Colonic mucosa (tissue), 4 donors: ENCODE measurements at regions not wholly inside any gene's neighbourhood (a gene's known extent, or its start where the extent isn't known, plus 50 kb on each side); places are given as distances from the start of the nearest gene placed in this dataset.

Experiments used
- DNase-seq: peaks from one replicate; pipeline ENCODE4 v3.0.0-alpha.2; 2020
- H3K27ac ChIP-seq: fragments of 200-600 bp; one replicate; pipeline ENCODE4 v1.8.0; 2021
- H3K27me3 ChIP-seq: fragments of 200-600 bp; one replicate; pipeline ENCODE4 v1.8.0; 2021
- H3K36me3 ChIP-seq: fragments of 200-600 bp; one replicate; pipeline ENCODE4 v1.8.0; 2021
- H3K4me1 ChIP-seq: fragments of 200-600 bp; one replicate; pipeline ENCODE4 v1.8.0; 2021; ENCODE audit warnings: mild to moderate bottlenecking
- H3K4me3 ChIP-seq: fragments of 200-600 bp; one replicate; pipeline ENCODE4 v1.8.0; 2021
- H3K9ac ChIP-seq, 2 donors: one replicate each; pipeline ENCODE4 v1.7.0; 2013; ENCODE audit warnings: control low read depth in 2 of 2, low read depth in 2 of 2, low read length in 2 of 2
- H3K9me3 ChIP-seq: fragments of 200-600 bp; one replicate; pipeline ENCODE4 v1.8.0; 2021
- intact Hi-C: fragments of 100-400 bp; cut with DNase I; formaldehyde crosslinking; loops from one replicate; pipeline ENCODE4 v1.14.1; 2022
- TF ChIP-seq, protein P1 (sequence below): fragments of 200-600 bp; IDR thresholded peaks from one replicate; pipeline ENCODE4 v1.8.0; 2022; ENCODE audit warnings: antibody characterized with exemption, mild to moderate bottlenecking
- donor health status: healthy.
- donor health status: DM: no; HTN: no; CAD: no.
- donor health status: DM: no; HTN: no; CAD: no.

DNA sequence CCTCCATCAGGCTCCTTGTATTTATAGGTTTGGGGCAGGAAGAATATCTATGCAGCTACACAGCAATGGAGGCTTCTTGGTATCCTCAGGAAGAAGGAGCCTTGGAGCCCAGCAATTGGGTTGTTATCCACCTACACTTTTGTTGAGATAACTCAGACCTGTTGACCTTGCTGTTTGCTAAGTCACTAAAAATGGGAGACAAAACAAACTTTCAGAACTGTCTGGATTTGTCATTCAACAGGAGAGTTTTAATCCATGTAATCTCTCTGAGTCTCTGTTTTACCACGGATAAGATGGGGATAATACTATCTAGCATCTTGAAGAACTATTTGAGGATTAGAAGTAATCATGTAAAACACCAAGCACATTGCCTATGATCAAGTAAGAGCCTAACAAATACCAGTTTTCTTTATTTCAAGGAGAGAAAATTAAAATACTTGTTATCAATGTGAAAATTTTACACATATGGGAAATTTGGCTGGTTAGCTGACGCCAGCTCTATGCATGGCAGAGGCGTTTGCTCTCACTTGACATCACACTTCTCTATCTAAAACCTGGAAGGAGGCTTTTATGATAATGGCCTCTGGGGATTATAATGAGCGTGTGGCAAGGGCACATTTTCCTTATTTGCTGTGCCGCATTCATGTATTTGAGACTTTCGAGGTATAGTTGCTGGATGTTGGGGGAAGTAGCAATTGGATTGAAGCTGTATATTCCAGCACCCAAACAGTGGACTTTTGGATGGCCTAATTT, 215.6 kb downstream of the PDCD6IP start:
- no peak overlapping the region for H3K27ac ChIP-seq
- TF ChIP-seq, protein P1, sequence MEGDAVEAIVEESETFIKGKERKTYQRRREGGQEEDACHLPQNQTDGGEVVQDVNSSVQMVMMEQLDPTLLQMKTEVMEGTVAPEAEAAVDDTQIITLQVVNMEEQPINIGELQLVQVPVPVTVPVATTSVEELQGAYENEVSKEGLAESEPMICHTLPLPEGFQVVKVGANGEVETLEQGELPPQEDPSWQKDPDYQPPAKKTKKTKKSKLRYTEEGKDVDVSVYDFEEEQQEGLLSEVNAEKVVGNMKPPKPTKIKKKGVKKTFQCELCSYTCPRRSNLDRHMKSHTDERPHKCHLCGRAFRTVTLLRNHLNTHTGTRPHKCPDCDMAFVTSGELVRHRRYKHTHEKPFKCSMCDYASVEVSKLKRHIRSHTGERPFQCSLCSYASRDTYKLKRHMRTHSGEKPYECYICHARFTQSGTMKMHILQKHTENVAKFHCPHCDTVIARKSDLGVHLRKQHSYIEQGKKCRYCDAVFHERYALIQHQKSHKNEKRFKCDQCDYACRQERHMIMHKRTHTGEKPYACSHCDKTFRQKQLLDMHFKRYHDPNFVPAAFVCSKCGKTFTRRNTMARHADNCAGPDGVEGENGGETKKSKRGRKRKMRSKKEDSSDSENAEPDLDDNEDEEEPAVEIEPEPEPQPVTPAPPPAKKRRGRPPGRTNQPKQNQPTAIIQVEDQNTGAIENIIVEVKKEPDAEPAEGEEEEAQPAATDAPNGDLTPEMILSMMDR: no peak
- no peak overlapping the region for H3K4me3 ChIP-seq
- no peaks in the 10 kb centered on the region for H3K4me1 ChIP-seq
- no peak for DNase-seq
- H3K9me3 ChIP-seq: no peaks in the 10 kb centered on the region
- no peak overlapping the region for H3K9ac ChIP-seq
- no peaks in the 10 kb centered on the region for H3K27me3 ChIP-seq
- no peaks in the 10 kb centered on the region for H3K36me3 ChIP-seq
- intact Hi-C loops: no loop called here

DNA sequence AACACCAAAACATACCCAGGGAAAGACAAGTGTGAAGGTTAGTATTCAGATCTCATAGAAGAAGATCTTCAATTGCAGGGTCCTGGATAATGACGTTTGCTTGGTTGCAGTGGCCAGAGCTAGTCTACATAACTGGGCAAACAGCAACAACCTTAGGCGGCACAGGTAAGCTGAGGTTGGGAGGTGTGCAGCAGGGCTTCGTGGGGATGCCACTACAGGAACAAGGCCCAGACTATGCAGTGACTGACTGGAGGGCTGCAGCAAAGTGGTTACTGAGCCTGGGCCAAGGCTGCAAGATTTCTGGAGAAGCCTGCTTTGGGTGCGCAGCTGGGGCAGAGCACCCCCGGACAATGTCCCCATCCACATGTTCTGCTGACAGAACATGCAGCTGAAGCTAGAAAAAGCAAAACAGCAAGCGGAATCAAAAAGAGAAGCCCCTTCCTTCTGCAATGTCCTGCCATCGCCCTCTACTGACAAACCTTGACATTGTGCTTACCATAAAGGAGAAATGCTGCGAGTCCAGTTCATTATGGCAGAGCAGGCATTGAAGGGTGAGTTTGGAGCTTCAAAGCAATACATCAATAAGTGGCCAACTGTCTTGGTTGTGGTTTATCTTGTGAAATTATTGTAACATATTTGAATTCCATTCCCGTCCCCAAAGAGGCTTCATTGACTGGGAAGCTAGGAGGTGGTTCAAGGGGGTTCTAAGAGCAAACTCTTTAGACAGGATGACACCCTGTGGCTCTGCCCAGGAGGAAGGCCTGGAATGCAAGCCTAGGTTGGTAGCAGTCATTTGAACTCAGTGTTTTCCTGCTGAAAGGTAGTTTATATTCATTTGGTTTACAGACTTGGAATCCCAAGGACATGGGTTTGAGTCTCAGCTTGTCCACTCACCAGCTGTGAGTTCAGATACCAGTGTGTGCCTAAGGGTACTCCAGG, 217.0 kb downstream of the PDCD6IP start:
- TF ChIP-seq, protein P1: no peak
- Histone ChIP-seq H3K27ac (no peak overlapping the region), H3K27me3 (no peaks in the 10 kb centered on the region), H3K9me3 (no peaks in the 10 kb centered on the region), H3K4me3 (no peak overlapping the region), H3K4me1 (no peaks in the 10 kb centered on the region), H3K36me3 (no peaks in the 10 kb centered on the region), H3K9ac (no peak overlapping the region)
- DNase-seq: no peak
- intact Hi-C loops: no loop called here

DNA sequence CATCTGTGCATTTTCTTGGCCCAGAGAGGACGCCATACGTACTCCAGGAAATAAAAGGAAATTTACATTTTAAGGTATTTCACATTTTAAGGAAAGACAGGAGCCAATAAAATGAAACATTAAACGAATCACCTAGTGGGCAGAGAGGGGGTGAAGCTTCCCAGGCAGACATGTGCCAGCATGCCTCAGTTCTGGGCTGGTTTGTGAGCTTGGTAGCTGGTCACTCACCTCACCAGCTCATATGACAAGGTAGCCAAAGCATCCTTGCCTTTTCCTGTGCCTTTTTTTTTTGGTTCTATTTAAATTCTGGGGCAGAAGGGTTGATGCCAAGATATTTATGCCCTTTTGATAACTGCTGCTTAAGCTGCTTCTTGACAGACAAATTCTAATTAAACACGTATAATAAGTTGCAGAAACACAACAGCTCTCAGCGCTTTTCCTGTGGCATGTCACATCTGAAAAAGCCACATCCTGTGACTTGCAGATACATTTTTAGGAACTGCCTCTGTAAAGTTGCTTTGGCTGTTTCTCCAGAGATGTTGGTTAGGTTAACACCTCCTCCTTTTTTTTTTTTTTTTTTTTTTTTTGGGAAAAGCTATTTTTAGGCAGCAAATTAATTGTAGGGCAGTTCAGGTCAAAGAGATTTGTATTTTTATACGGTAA, 218.6 kb downstream of the PDCD6IP start:
- TF ChIP-seq, protein P1: no peak
- no peak for DNase-seq
- H3K9me3 ChIP-seq: no peaks in the 10 kb centered on the region
- no peaks in the 10 kb centered on the region for H3K36me3 ChIP-seq
- H3K27ac ChIP-seq: no peak overlapping the region
- H3K4me3 ChIP-seq: no peak overlapping the region
- H3K9ac ChIP-seq: no peak overlapping the region
- intact Hi-C loops: no loop called here
- H3K27me3 ChIP-seq: no peaks in the 10 kb centered on the region
- H3K4me1 ChIP-seq: no peaks in the 10 kb centered on the region

DNA sequence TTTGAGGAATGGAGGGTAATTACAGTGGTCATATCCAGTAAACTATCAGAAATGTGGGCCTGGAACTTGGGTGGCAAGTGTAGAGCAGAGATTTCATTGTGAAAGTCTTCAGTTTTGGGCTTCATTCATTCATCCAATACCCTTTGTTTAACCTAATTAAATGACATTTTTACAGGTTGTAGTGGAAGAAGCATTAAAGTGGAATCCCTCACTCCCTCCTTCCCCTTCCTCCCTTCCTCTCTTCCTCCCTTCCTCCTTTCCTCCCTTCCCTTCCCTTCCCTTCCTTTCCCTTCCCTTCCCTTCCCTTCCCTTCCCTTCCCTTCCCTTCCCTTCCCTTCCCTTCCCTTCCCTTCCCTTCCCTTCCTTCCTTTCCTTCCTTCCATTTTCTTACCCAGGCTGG, 219.3 kb downstream of the PDCD6IP start:
- H3K27ac ChIP-seq: no peak overlapping the region
- intact Hi-C loops: no loop called here
- DNase-seq: no peak
- H3K9me3 ChIP-seq: no peaks in the 10 kb centered on the region
- H3K27me3 ChIP-seq: no peaks in the 10 kb centered on the region
- no peaks in the 10 kb centered on the region for H3K4me1 ChIP-seq
- no peak overlapping the region for H3K9ac ChIP-seq
- no peak overlapping the region for H3K4me3 ChIP-seq
- TF ChIP-seq, protein P1: no peak
- H3K36me3 ChIP-seq: no peaks in the 10 kb centered on the region

DNA sequence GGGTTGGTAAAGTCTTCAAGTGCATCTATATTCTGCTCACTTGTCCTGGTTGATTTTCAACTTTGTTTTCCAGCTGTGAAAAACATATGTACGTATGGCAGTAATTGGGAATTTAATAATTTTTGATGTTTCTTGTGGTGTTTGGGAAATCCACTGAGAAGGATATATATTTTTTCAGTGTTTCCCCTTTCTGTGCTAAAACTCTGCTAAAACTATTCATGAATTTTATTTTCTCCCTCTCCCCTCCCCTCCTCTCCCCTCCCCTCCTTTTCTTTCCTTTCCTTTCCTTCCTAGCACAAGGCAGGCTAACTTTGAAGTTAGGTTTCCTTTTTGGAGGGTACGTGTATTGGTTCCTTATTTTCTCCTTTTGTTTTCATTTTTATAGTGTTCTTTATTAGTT, 220.7 kb downstream of the PDCD6IP start:
- no peak for DNase-seq
- no peaks in the 10 kb centered on the region for H3K9me3 ChIP-seq
- no peaks in the 10 kb centered on the region for H3K4me1 ChIP-seq
- intact Hi-C loops: no loop called here
- no peak overlapping the region for H3K9ac ChIP-seq
- H3K4me3 ChIP-seq: no peak overlapping the region
- TF ChIP-seq, protein P1: no peak
- H3K36me3 ChIP-seq: no peaks in the 10 kb centered on the region
- H3K27ac ChIP-seq: no peak overlapping the region
- no peaks in the 10 kb centered on the region for H3K27me3 ChIP-seq
